NCI-H2081 treated with DMSO at 0.1 percent for 48 hours (cell line): ENCODE measurements at regions not wholly inside any gene's neighbourhood (a gene's known extent, or its start where the extent isn't known, plus 50 kb on each side); places are given as distances from the start of the nearest gene placed in this dataset.
"Not testable (repeated sequence)": the region's sequence is repeated elsewhere in the genome, so short reads cannot be mapped to it uniquely, and the experiment has no call there.

Experiments
- DNase-seq: peaks from one replicate; lab custom pipeline; 2025; lab: John Stamatoyannopoulos, UW

GRCh38 chr7:142440906-142441411 is 183.1 kb upstream of the PRSS58 start:
- DNase-seq, result no peak

- DNase-seq, result no peak
Measured at GRCh38 chr7:142440219-142440905, 182.5 kb upstream of the PRSS58 start.

- no peak for DNase-seq
Measured at GRCh38 chr7:142439739-142440138, 181.9 kb upstream of the PRSS58 start.

GRCh38 chr7:142438923-142439515 is 181.2 kb upstream of the PRSS58 start:
- DNase-seq, result no peak

- no peak for DNase-seq
Measured at GRCh38 chr7:142438235-142438922, 180.5 kb upstream of the PRSS58 start.

GRCh38 chr7:142437741-142438140 is 179.9 kb upstream of the PRSS58 start:
- DNase-seq, result no peak

GRCh38 chr7:142436601-142437000 is 178.7 kb upstream of the PRSS58 start:
- no peak for DNase-seq

GRCh38 chr7:142435606-142436005 is 177.7 kb upstream of the PRSS58 start:
- DNase-seq, result not testable (repeated sequence)

- no peak for DNase-seq
Measured at GRCh38 chr7:142434666-142435167, 176.9 kb upstream of the PRSS58 start.

GRCh38 chr7:142434133-142434532 is 176.3 kb upstream of the PRSS58 start:
- not testable (repeated sequence) for DNase-seq

- DNase-seq, result no peak
Measured at GRCh38 chr7:142432377-142432776, 174.5 kb upstream of the PRSS58 start.

GRCh38 chr7:142431491-142431890 is 173.6 kb upstream of the PRSS58 start:
- no peak for DNase-seq

GRCh38 chr7:142428094-142428493 is 170.2 kb upstream of the PRSS58 start:
- DNase-seq, result no peak

- DNase-seq, result no peak
Measured at GRCh38 chr7:142425281-142425680, 167.4 kb upstream of the PRSS58 start.

GRCh38 chr7:142422621-142423020 is 164.8 kb upstream of the PRSS58 start:
- DNase-seq, result no peak

GRCh38 chr7:142420554-142421362 is 162.9 kb upstream of the PRSS58 start:
- DNase-seq, result no peak

- no peak for DNase-seq
Measured at GRCh38 chr7:142418326-142418725, 160.5 kb upstream of the PRSS58 start.

GRCh38 chr7:142414915-142415314 is 157.1 kb upstream of the PRSS58 start:
- no peak for DNase-seq

GRCh38 chr7:142414135-142414534 is 156.3 kb upstream of the PRSS58 start:
- no peak for DNase-seq

GRCh38 chr7:142413280-142414000 is 155.6 kb upstream of the PRSS58 start:
- no peak for DNase-seq

GRCh38 chr7:142412551-142413193 is 154.8 kb upstream of the PRSS58 start:
- DNase-seq, result no peak
